ENCODE measurements at regions not wholly inside any gene's neighbourhood (a gene's known extent, or its start where the extent isn't known, plus 50 kb on each side); places are given as distances from the start of the nearest gene placed in this dataset.

DNA sequence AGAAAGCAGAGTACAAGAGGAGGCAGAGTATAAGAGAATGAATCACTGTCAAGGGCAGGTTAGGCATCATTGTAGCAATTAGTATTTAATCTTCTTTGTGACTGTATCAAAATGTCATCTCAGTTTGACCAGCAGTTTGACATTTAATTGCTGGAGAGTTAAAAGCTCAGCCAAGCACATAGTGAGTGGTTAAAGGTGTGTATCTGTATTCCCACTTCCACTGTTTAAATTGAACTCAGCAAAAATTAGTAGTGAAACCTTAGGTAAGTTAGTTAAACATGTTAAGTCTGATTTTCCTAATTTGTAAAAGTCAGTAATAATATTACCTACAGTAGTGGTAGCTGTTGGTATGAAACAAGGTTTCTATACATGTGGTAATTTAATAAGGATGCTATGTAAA lies 296.4 kb upstream of the MBL2 start:
- H3K79me2 ChIP-seq (ENCODE audit: control insufficient read depth, insufficient read depth, low read length), result no peaks in the 10 kb centered on the region
- no peaks in the 10 kb centered on the region for H3K9me3 ChIP-seq (ENCODE audit: control insufficient read depth, low read depth, low read length)
- H3K4me3 ChIP-seq (ENCODE audit: control insufficient read depth in 2 of 3, extremely low read depth in 1 of 3, insufficient read depth in 2 of 3, low read depth in 1 of 3, low read length in 3 of 3), result no peak overlapping the region
- H3K27me3 ChIP-seq (ENCODE audit: control insufficient read depth, extremely low read depth, insufficient read depth, low read length), result peaks cover 4% of the 10 kb centered on the region
- H2AFZ ChIP-seq (ENCODE audit: control insufficient read depth, low read length), result no peak overlapping the region
- H3K36me3 ChIP-seq (ENCODE audit: control insufficient read depth in 2 of 2, extremely low read depth in 1 of 2, insufficient read depth in 2 of 2, low read length in 2 of 2), result no peaks in the 10 kb centered on the region
- TF ChIP-seq, protein P1, sequence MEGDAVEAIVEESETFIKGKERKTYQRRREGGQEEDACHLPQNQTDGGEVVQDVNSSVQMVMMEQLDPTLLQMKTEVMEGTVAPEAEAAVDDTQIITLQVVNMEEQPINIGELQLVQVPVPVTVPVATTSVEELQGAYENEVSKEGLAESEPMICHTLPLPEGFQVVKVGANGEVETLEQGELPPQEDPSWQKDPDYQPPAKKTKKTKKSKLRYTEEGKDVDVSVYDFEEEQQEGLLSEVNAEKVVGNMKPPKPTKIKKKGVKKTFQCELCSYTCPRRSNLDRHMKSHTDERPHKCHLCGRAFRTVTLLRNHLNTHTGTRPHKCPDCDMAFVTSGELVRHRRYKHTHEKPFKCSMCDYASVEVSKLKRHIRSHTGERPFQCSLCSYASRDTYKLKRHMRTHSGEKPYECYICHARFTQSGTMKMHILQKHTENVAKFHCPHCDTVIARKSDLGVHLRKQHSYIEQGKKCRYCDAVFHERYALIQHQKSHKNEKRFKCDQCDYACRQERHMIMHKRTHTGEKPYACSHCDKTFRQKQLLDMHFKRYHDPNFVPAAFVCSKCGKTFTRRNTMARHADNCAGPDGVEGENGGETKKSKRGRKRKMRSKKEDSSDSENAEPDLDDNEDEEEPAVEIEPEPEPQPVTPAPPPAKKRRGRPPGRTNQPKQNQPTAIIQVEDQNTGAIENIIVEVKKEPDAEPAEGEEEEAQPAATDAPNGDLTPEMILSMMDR (optimal IDR thresholded peaks at IDR 0.05 in 1 of 3, IDR thresholded peaks at IDR 0.05 in 1 of 3, conservative IDR thresholded peaks at IDR 0.05 in 1 of 3; ENCODE audit: extremely low read depth in 1 of 3, insufficient read depth in 2 of 3, low read length in 3 of 3), result no peak
- no peak for TF ChIP-seq EZH2 (IDR thresholded peaks at IDR 0.05; ENCODE audit: low read length)
- dilution Hi-C loops (cut with MboI; ENCODE audit: extremely low pct_ligation_motif_present, low sequenced_read_pairs), result no loop called here
- H3K9me1 ChIP-seq (ENCODE audit: control insufficient read depth, extremely low read depth, insufficient read depth, low read length), result no peaks in the 10 kb centered on the region
- H3K9ac ChIP-seq (ENCODE audit: control insufficient read depth, extremely low read depth, insufficient read depth, low read length), result no peak overlapping the region
- H4K20me1 ChIP-seq (ENCODE audit: control insufficient read depth, extremely low read depth, insufficient read depth, low read length), result no peaks in the 10 kb centered on the region
- DNase-seq (ENCODE audit: low read depth, low spot score), result no peak
- H3K4me1 ChIP-seq (ENCODE audit: control insufficient read depth, extremely low read depth, insufficient read depth, low read length), result no peaks in the 10 kb centered on the region
- FAIRE-seq, result no peak
- no peak overlapping the region for H3K27ac ChIP-seq (ENCODE audit: control insufficient read depth, insufficient read depth, low read length)
- no peak overlapping the region for H3K4me2 ChIP-seq (ENCODE audit: control insufficient read depth, extremely low read depth, insufficient read depth, low read depth, low read length)

GRCh38 chr10:53064614-53065013 lies 292.0 kb upstream of the MBL2 start:
- Histone ChIP-seq H3K27me3 (ENCODE audit: control insufficient read depth, extremely low read depth, insufficient read depth, low read length) (no peaks in the 10 kb centered on the region), H3K27ac (ENCODE audit: control insufficient read depth, insufficient read depth, low read length) (no peak overlapping the region), H3K4me2 (ENCODE audit: control insufficient read depth, extremely low read depth, insufficient read depth, low read depth, low read length) (no peak overlapping the region), H3K79me2 (ENCODE audit: control insufficient read depth, insufficient read depth, low read length) (no peaks in the 10 kb centered on the region), H3K9me1 (ENCODE audit: control insufficient read depth, extremely low read depth, insufficient read depth, low read length) (no peaks in the 10 kb centered on the region), H4K20me1 (ENCODE audit: control insufficient read depth, extremely low read depth, insufficient read depth, low read length) (no peaks in the 10 kb centered on the region), H3K9ac (ENCODE audit: control insufficient read depth, extremely low read depth, insufficient read depth, low read length) (no peak overlapping the region), H3K4me1 (ENCODE audit: control insufficient read depth, extremely low read depth, insufficient read depth, low read length) (no peaks in the 10 kb centered on the region), H3K36me3 (ENCODE audit: control insufficient read depth in 2 of 2, extremely low read depth in 1 of 2, insufficient read depth in 2 of 2, low read length in 2 of 2) (no peaks in the 10 kb centered on the region), H2AFZ (ENCODE audit: control insufficient read depth, low read length) (no peak overlapping the region), H3K4me3 (ENCODE audit: control insufficient read depth in 2 of 3, extremely low read depth in 1 of 3, insufficient read depth in 2 of 3, low read depth in 1 of 3, low read length in 3 of 3) (no peak overlapping the region), H3K9me3 (ENCODE audit: control insufficient read depth, low read depth, low read length) (no peaks in the 10 kb centered on the region)
- DNase-seq (ENCODE audit: low read depth, low spot score) (no peak), FAIRE-seq (no peak)
- dilution Hi-C loops (cut with MboI; ENCODE audit: extremely low pct_ligation_motif_present, low sequenced_read_pairs), result no loop called here
- TF ChIP-seq, protein P1 (optimal IDR thresholded peaks at IDR 0.05 in 1 of 3, IDR thresholded peaks at IDR 0.05 in 1 of 3, conservative IDR thresholded peaks at IDR 0.05 in 1 of 3; ENCODE audit: extremely low read depth in 1 of 3, insufficient read depth in 2 of 3, low read length in 3 of 3), result no peak
- TF ChIP-seq EZH2 (IDR thresholded peaks at IDR 0.05; ENCODE audit: low read length), result no peak
